ENCODE measurements at regions not wholly inside any gene's neighbourhood (a gene's known extent, or its start where the extent isn't known, plus 50 kb on each side); places are given as distances from the start of the nearest gene placed in this dataset.

DNA sequence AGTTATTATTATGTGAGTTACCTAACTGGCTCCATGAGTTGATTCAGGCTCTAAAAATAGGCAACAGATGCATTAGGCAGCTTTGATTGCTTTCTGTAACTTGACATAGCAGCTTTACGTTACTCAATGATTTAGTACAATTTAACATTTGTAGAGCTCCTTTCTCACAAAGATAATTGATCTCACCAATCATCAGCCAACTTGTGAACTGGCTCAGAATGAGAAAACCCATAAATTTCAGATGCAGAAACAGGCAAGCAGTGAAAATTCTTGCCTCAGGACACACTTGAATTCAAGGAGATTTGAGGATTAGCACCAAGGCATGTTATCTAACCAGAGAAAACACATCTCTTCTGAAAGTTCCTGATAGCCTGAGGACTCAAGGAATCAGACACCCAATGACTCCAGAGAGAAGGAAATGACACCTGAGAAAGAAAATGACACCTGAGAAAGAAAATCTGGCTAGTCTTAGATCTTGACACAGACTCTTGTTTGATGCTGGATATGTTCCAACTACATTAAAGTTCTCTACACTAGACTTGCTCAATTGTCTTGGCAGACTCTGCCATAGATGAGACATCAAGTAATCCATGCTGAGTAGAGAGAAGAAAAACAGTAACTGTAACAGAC lies 315.1 kb upstream of the CBLB start:
- no peak for FAIRE-seq

DNA sequence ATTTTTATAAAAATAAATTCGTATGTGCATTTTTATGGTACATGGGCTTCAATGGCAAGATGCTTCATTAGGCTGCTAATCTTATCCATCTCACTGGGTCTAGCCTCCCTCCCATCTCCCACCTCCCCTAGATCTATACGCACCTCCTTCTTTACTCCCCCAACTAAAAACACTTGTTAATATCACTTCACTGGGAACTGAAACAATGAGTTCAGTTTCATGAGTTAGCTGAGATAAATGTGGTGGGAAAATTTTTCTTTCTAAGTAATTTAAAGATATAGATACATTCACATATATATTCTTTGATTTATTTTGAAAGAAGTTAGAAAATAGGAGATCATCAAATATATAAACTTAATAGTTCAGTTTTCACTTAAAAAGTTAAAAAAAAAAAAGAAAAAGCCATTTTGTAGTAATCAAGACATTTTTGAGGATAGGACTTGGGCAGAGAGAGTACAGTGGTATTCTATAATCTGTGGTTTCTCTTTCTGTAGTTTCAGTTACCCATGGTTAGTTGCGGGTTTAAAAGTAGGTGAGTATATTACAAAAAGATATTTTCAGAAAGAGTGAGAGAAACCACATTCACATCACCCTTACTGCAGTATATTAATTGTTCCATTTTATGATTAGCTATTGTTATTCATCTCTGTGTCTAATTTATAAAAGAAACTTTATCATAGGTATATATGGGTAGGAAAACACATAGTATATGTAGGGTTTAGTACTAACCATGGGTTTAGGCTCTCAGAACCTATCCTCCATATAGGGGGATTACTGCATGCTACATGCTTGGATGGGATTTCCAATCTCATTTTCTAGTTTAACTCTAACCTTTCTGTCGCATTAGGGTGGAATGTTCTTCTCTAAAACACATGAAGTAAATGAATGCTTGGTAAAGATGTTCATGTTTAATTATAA lies 316.0 kb upstream of the CBLB start:
- no peak for FAIRE-seq

DNA sequence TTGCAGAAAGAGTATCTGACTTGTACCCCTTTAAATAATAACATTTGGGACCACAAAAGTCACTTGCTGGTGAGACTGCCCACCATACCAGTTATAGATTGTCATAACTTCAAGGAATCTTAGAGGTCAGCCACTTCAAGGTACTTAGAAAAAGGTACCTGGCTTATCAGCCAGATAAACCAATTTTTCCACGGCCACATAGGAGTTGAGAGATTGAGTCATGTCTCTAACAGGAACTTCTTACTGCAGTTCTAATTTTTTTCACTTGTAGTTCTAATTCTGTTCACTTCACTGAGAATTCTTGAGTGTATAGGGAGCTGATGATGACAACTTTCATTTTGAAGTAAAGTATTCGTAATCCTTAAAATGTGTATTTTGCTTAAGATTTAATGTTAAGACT lies 317.1 kb upstream of the CBLB start:
- no peak for FAIRE-seq

DNA sequence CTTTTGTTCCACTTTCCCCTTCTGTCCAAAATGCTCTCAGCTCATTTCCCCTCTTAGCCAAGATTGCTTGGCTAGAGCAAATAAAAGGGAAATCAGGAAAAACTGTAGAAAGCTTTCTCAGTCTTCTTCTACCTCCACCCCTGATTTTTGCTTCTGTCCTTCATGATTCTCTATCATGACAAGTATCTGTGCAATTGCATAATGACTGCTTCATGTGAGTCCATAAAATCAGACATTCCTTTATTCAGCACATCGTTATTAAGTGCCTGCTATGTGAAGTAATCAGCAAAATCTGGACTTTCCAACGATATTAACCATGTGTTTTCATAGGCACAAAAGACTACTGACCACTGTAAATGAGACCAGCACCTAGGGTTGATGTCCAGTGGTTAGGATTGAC lies 321.5 kb upstream of the CBLB start:
- no peak for FAIRE-seq

DNA sequence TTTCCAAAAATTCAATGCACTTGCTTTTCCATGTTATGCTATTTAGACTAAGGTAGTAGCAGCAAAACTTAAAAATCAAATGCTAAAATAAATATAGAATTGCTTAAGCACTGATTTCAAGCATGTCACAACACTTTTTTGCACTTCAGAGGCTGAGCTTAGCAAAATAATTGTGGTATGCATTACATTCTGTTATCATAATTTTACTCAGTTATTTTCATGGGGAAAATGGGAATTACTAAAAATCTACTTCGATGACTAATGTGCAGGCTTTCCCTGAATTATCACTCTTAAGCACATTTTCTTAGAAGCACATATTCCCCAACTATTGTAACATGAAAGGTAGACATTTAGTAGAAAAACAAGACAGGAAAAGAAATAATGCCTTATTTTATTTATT lies 322.4 kb upstream of the CBLB start:
- FAIRE-seq, result no peak

DNA sequence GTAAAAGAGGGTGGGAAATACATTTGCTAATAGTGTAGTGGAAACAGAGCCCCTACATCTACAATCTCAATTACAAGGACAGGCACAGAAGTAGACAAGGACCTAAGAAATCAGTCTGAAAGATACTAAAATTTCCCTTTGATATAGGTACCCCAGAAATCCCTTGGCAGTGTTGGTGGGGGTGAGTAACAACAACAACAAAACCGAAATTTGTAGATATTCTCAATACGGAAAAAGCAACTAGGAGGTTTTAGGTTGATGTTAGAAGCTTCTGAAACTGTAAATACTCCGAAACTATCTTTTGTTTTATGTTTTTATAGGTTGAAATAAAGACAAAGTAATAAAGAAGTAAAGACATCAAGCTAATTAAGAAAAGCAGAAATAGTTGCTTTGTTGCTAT lies 323.1 kb upstream of the CBLB start:
- no peak for FAIRE-seq

DNA sequence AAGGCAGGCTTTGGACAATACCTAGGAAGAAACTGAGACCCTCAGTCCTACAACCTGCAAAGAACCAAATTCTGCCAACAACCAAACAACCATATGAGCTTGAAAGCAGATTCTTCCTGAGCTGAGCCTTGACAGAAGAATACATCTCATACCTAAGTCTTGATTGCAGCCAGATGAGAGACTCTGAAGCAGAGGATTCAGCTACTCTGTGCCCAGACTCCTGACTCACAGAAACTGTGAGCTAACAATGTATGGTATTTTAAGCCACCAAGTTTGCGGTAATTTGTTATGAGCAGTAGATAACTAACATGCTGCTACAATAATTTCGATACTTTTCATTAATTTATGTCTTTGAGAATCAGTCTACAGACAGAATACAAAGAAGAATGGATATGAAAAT lies 325.1 kb upstream of the CBLB start:
- FAIRE-seq, result no peak

DNA sequence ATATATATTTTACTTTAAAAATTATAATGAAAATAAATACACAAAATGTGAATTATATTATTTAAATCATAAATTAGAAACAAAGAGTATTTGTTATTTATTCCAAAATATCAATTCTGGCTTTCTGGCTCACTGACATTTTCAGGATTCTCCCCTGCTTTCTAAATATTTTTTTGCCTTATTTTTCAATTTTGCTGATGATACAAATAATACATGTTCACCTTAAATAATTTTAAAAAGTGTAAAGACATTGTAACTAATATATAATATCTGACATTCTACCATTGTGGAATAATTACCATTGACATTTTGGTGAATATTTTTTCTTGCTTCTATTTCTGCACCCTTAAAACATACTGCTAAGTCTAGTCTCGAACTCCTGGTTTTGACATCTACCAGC lies 325.9 kb upstream of the CBLB start:
- no peak for FAIRE-seq

DNA sequence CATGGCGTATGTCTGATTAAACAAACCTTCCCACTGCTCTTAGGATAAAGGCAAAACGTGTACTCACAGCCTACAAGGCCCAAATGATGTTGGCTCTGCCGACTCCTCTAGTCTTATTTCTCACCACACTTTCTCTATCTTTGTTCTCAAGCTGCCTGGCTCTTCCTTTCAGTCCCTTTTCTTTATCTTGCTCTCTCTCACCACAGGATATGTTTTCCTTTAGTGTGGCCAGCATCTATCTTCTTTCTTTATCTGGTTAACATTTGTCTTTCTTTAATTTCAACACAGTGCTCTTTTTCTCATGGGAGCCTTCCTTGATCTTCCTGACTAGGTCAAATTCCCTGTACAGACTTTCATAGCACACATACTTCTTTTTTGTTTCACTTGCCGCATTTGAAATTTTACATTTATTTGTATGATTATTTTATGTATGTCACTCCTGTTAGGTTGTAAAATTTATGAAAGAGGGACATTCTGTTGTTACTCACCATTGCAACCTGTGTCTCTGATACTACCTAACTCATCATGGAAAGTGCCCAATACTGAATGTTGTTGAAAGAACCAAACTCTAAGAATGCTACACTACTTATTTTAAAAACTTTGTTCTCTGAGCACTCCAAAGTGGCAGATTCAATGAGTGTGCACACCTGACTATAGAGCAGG lies 328.9 kb upstream of the CBLB start:
- no peak for FAIRE-seq

DNA sequence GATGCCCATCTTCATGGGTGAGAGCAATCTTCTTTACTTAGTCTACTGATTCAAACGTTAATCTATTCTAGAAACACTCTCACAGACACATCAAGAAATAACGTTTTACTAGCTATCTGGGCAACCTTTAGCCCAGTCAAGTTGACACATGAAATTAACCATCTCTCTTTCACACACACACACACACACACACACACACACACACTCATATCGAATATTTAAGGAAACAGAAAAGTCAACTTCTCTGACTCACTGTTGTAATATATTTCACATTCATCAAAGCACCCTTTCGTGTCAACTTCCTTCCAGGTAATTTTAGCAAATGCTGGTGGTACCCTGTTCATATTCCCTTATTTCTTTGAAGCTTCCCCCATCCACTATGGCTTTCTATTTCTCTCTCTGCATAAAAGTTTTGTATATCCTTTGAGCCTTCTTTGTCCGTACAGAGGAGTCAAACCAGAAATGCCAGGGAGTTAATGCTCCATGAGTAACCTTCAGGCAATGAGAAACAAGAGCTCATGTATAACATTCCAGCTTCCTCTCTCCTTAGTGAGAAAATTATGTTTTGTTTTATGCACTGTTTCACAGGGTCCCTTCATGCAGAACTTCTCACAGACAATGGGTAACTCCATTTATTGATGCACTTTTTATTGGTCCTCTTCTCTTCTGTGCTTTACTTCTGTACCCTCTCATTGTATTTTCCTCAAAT lies 335.5 kb upstream of the CBLB start:
- no peak for FAIRE-seq

DNA sequence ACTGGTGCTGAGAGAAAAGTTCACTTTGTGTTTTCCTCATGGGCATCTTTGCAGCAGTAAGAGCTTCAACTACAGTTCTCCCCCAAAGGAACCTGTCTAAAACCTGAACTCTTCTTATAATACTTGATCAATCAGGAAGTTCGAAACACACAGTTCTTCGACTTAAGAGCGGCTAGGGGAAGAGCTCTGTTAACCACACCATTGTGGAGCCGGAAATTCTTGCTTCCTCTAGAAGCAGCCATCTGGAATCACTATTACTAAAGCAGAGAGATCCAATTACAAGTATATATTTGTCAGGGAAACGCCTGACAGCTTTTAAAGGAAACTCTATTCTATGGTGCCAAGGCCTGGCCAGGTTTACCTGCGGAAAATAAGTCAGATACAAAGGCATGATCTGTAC lies 337.3 kb upstream of the CBLB start:
- no peak for FAIRE-seq

DNA sequence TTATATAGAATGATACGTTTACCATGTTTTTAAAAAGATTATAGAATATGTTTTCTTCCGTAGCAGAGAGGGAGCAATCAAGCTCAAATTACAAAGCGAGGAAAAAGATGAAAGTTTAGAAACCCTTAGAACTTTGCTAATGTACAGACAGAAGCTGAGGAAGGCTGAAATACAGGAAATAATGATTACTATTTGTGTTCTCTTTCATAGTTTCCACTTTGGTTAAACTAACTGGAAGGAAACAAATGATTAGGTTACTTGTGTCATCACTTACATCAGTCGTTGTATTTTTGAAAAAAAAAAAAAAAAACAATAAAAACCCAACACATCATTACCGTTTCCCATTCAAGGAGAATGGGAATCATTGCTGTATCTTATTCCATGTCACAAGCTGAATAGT lies 337.8 kb upstream of the CBLB start:
- FAIRE-seq, result no peak

DNA sequence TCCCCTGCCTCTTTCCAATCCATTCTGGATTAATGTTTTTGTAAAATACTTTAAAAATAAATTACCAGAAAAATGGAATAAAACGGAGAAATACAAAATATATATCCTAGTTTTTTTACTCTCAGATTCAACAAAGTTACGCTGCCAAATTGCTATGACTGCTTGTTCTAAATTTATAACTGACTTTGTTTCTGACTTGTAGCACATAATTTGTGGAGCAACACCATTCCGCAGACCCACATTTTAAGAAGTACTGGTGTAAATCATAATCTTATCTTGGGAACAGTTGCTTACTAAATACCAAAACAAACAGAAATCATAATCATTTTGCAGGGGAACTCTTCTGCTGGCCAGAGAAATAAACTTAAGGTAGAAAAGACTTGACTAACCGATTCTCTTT lies 339.4 kb upstream of the CBLB start:
- FAIRE-seq, result no peak

DNA sequence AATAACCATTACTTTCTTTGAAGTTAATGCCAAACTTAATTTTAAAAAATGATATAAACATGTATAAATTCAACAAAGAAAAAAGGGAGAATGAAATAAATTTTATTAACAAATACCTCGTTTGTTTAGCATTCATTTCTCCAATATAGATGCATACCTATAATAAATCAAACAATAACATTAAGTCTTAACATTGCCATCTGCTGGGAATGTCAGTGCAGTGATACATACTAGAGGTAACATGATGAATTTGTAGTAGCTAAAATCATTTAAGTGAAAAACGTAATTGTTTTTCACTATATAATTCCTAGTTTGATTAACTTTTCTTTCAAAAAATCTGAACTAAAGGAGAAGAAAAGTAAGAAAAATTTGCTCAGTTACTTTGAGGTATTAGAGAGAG lies 340.2 kb upstream of the CBLB start:
- FAIRE-seq, result peak; percentile 24

DNA sequence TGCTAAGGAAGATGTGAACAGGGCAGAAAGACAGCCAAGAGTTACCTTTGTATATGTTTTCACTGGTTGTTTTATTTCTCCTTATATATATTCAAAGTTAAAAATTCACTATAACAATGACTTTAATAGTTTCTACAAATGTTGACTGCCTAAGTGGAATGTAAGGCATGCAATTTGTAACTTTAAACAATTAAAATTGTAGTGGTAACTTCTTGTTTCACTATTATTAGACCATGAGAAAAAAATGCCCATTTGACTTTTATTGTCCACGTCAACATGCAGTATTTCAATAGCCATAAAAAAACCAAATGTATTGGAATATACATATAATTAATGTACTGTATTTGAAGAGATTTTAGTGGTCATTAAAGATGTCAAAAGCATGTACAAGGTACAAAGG lies 340.7 kb upstream of the CBLB start:
- no peak for FAIRE-seq

DNA sequence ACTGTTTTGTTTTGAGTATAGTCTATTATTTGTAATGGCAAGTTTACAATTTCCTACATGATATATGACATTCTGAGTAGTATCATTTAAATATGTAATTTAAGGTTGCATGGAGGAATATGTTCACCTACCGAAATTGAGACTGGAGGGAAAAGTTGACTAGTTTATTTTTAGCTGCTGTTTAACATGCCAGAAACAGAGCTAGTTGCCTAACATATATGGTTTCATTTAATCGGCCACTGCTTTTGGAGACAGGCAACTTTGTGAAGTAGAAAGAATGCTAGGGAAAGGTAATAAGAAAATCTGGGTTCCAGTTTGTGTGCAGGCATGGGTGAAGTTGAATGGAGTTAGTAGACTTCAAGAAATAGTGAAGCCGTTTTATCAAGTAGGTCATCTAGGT lies 342.1 kb upstream of the CBLB start:
- no peak for FAIRE-seq

DNA sequence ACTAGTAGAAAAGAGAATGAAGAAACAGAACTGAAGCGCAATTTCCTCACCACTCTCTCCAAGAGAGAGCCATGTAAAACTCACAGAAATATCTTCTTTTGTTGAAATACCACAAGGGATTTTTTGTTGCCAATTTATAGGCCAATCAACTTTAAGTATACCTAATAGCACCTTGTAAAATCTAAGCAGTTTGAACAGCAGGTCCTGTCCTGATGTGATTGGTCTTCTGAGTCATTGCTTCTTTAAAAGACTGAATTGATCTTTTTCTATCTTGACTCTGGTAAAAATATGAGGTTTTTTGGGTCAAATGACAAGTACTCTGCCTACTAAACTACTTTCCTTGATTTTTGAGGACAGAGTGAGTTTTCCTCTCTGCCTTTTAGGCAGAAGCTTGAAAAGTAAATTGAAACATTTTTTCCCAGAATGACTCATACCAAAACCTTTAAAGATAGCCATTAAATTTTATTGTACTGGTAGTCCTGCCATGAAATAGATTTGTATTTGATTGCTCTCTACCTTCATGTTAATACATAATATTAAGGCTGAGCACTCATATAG lies 343.9 kb upstream of the CBLB start:
- no peak for FAIRE-seq

DNA sequence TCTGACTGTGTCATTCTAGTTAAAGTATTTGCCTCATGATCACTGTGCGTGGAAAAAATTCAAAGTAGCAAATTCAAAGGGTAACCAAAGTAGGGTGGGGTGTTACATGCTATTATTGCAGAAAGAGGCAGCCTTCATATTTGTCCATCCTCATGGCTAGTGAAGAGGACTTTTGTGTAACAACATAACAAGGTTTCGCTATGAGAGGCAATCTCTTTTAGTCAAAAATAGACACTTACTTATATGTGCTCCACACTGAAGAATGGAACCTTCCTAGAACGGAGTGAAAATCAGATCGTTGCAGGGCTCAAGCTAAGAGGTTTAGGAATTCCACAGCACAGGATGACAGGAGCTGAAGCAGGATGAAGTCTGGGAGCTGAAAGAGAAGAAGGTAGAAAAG lies 345.1 kb upstream of the CBLB start:
- no peak for FAIRE-seq

DNA sequence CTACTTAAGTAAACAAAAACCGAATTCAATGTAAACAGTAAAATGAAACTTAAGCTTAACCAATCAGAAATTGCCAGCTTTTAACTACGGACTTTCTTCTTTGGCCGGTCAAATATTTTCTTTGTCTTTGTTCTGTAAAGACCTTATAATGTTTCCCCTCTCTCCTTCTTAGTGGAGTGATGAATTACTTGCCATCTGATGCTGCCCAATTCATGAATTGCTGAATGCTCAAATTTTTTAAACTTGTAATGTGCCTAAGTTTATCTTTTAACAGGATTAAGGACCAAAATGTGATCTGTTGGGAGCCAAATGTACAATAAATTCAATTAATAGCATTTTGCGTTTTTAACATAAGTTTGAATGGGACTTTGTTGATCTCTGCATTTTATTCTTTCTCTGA lies 345.8 kb upstream of the CBLB start:
- no peak for FAIRE-seq

DNA sequence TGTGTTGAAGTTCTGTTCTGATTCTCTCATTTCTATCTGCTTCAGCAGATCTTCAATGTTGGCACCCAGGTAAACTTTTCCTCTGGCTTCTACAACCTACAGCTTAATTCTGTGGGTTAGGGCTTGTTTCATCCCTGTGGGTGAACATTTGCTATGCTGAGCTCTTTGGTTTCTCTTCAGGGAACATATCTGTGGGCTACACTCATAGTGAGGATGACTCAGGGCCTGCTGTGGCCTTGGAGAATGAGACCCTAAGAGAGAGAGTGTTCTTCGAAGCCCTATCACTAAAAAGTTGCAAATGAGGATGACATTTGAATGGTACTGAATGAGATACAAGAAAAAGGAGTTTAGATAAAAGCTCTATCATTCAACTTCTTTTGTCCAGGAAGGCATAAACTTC lies 346.2 kb upstream of the CBLB start:
- no peak for FAIRE-seq

DNA sequence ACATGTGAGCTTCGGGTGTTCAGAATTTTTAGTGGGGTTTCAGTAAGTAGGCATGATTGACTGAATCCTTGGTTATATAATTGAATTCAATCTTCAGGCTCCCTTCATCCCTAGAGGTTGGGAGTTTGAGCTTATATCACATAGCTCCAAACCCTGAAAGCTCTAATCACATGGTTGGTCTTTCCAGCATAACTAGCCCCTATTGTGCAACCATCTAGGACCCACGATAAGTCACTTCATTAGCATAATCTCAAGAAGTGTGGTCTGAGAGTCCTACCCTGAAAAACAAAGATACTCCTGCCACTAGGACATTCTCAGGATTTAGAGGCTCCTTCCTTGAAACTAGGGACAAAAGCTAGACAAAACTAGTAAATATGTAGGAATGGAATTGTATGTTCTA lies 348.9 kb upstream of the CBLB start:
- FAIRE-seq, result no peak

DNA sequence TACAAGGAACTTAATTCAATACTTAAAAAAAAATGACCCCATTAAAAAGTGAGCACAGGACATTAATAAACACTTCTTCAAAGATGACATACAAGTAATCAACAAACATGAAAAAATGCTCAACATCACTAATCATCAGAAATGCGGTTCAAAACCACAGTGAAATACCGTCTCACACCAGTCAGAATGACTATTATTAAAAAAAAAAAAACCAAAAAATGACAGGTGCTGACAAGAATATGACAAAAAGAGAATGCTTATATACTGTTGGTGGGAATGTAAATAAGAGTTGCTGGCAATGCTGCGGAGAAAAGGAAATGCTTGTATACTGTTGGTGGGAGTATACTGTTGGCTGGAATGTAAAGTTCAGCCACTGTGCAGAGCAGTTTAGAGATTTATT lies 358.3 kb upstream of the CBLB start:
- FAIRE-seq, result no peak

DNA sequence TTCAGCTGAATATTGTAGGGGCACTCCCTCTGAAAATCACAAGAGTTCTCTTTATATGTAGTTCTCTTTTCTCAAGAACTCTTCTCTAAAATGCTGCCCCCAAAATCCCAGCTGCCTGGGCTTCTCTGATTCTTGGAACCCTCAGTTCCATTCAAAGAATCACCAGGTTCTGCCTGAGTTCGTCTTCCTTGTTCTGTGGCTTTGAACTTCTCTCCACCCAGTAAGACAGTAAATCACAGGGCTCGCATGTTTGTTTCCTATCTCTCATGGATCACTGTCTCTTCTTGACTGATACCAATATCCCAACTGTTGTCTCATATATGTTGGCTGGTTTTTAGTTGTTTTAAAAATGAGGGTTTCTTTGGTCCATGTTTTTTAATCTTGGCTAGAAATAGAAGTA lies 359.5 kb upstream of the CBLB start:
- FAIRE-seq, result no peak

All from colon (tissue), 2 donors.